Mucosa of descending colon (tissue), 3 donors: ENCODE measurements at regions not wholly inside any gene's neighbourhood (a gene's known extent, or its start where the extent isn't known, plus 50 kb on each side); places are given as distances from the start of the nearest gene placed in this dataset.

ENCODE experiments used
- ATAC-seq: fragments of 200-7000 bp; cut with Tn5 transposase; one replicate; pipeline ENCODE4 v1.9.1; 2020; ENCODE audit warnings: mild to moderate bottlenecking, moderate library complexity
- DNase-seq, 3 donors: peaks; one replicate each; pipeline ENCODE4 v3.0.0-alpha.2; 2020
- H3K36me3 ChIP-seq: fragments of 200-600 bp; one replicate; pipeline ENCODE4 v1.8.0; 2021; ENCODE audit warnings: low read depth, mild to moderate bottlenecking
- H3K4me1 ChIP-seq: fragments of 200-600 bp; one replicate; pipeline ENCODE4 v1.8.0; 2021; ENCODE audit warnings: low read depth, mild to moderate bottlenecking
- H3K4me3 ChIP-seq: fragments of 200-600 bp; one replicate; pipeline ENCODE4 v1.8.0; 2021; ENCODE audit warnings: mild to moderate bottlenecking
- H3K9me3 ChIP-seq: fragments of 200-600 bp; one replicate; pipeline ENCODE4 v1.8.0; 2021; ENCODE audit warnings: mild to moderate bottlenecking
- CTCF ChIP-seq: fragments of 200-600 bp; IDR thresholded peaks from one replicate; pipeline ENCODE4 v1.8.0; 2022; ENCODE audit warnings: antibody characterized with exemption, mild to moderate bottlenecking
- intact Hi-C, 2 donors: fragments of 100-400 bp; cut with DNase I in 1 of 2; cut with micrococcal nuclease in 1 of 2; formaldehyde crosslinking; loops; one replicate each; pipeline versions ENCODE4 v1.11.0 to v1.11.1; 2022; cut with DNase I, micrococcal nuclease
- donor health status: DM: no; HTN: no; CAD: no; lungs with moderate emphysema.
- donor health status: DM: no; HTN: no; CAD: no.
- donor health status: DM: no; HTN: yes; CAD: no.

- intact Hi-C loops = no loop called here
- ATAC-seq (peak; percentile 97), DNase-seq (peak in 2 of 3 donors; percentile 34 to 37)
- no peaks in the 10 kb centered on the region for H3K36me3 ChIP-seq
- no peaks in the 10 kb centered on the region for H3K4me1 ChIP-seq
- no peaks in the 10 kb centered on the region for H3K9me3 ChIP-seq
- H3K4me3 ChIP-seq = no peak overlapping the region
- no peak for TF ChIP-seq CTCF
These were observed 58.9 kb downstream of the MYEOV start for GRCh38 chr11:69352715-69353319.

GRCh38 chr11:69353696-69354544 is 60.0 kb downstream of the MYEOV start:
- H3K4me1 ChIP-seq = no peaks in the 10 kb centered on the region
- no peak overlapping the region for H3K4me3 ChIP-seq
- H3K9me3 ChIP-seq = no peaks in the 10 kb centered on the region
- ATAC-seq (no peak), DNase-seq (no peak)
- no peak for TF ChIP-seq CTCF
- intact Hi-C loops = no loop called here
- H3K36me3 ChIP-seq = no peaks in the 10 kb centered on the region

- ATAC-seq (no peak), DNase-seq (no peak)
- H3K4me3 ChIP-seq = no peak overlapping the region
- TF ChIP-seq CTCF = no peak
- intact Hi-C loops = no loop called here
- no peaks in the 10 kb centered on the region for H3K36me3 ChIP-seq
- H3K9me3 ChIP-seq = peaks cover under 1% of the 10 kb centered on the region
- H3K4me1 ChIP-seq = no peaks in the 10 kb centered on the region
These were observed 60.6 kb downstream of the MYEOV start for GRCh38 chr11:69354545-69354897.

- Histone ChIP-seq H3K36me3 (no peaks in the 10 kb centered on the region), H3K4me3 (no peak overlapping the region), H3K4me1 (no peaks in the 10 kb centered on the region), H3K9me3 (peaks cover 4% of the 10 kb centered on the region)
- no peak for ATAC-seq
- TF ChIP-seq CTCF = no peak
- intact Hi-C loops = no loop called here
- no peak for DNase-seq
These were observed 61.5 kb downstream of the MYEOV start for GRCh38 chr11:69355346-69355940.

GRCh38 chr11:69355959-69356702 is 62.2 kb downstream of the MYEOV start:
- TF ChIP-seq CTCF = no peak
- Histone ChIP-seq H3K9me3 (peaks cover 4% of the 10 kb centered on the region), H3K36me3 (no peaks in the 10 kb centered on the region), H3K4me3 (no peak overlapping the region), H3K4me1 (no peaks in the 10 kb centered on the region)
- intact Hi-C loops = no loop called here
- ATAC-seq = no peak
- no peak for DNase-seq
